ENCODE measurements at regions not wholly inside any gene's neighbourhood (a gene's known extent, or its start where the extent isn't known, plus 50 kb on each side); places are given as distances from the start of the nearest gene placed in this dataset.
"Not testable (repeated sequence)": the region's sequence is repeated elsewhere in the genome, so short reads cannot be mapped to it uniquely, and the experiment has no call there.

DNA sequence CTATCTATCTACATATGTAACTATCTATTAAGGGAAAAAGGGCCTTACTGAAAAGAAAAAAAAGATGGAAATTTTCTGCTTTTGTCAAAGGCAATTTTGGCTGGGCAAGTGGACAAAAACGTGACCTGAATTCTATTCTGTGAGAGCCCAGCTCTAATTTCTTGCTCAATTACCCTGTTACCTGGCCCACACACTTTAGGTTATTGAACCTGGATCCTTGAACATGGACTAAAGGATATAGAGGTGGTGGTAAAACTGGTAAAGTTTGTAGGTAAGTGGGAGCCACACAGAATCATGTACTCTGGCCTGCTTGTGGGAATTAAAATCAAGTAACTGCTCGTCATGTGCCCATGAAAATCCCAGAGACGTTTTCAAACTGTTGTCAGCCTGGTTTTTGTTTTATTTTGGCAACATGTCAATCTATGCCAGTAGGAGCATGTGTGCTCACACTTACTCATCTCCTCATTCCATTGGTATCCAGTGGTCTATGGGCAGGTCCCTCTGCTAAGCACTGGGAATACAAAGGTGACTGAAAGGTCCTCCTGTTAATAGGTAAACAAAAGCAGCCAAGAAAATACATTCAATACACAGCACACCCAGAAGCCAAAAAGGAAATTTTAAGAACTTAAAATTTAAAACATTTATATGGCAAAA is 113.7 kb upstream of the WARS2 start:
- DNase-seq = no peak

DNA sequence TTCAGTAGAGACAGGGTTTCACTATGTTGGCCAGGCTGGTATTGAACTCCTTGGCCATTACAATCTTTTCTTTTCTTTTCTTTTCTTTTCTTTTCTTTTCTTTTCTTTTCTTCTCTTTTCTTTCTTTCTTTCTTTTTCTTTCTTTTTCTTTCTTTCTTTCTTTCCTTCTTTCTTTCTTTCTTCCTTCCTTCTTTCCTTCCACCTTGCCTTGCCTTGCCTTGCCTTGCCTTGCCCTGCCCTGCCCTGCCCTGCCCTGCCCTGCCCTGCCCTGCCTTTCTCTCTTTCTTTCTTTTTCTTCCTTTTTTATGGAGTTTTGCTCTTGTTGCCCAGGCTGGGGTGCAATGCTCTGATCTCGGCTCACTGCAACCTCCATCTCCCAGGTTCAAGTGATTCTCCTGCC is 112.5 kb upstream of the HAO2 start:
- not testable (repeated sequence) for DNase-seq

DNA sequence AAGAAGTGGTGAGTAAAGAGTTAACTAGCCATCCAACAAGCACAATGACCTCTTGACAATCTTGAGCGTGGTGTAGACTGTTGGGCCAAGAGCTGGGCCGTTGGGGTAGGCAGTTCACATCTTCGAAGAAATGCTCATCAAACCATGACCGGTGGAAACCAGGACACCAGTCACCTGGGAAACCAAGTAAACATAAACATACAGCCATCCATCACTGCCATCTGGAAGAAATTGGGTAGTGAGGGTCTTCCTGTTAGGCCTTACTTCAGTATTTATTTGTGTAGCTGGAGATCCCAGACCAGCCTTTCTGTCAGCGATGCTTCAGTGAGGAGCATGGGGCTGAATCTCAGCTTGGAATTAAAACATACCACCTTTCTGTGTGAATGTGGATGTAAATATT is 108.1 kb upstream of the HAO2 start:
- no peak for DNase-seq

DNA sequence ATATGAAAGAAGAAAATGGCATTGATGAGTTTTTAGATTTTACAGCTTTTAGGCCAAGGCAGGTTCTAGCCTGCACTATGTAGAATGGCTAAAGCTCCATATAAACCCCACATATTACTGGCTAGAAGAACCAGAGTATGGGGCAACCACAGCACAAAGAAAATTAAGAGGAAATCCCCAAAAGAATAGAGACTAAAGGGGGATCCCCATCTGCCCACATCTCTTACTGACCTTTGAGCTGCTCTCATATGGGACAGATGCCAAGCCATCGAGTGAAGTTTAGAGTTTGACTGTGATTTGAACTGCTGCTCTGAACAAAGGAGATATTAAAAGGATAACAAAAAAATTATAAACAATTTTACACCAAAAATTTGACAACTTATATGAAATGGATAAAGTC is 102.2 kb upstream of the HAO2 start:
- DNase-seq = no peak

DNA sequence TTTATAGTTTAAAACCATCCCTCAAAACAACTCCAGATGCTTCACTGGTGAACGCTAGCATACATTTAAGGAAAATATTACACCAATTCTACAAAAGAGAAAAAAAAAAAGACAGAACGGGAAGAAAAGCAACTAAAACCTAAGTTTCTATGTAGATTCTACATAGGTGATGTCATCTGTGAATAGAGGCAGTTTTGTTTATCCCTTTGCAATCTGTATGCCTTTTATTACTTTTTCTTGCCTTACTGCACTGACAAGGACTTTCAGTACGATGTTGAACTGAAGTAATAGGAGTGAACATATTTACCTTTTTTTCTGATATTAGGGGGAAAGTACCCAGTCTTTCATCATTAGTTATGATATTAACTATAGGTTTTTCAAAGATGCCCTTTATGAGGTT is 101.7 kb upstream of the HAO2 start:
- DNase-seq = no peak

DNA sequence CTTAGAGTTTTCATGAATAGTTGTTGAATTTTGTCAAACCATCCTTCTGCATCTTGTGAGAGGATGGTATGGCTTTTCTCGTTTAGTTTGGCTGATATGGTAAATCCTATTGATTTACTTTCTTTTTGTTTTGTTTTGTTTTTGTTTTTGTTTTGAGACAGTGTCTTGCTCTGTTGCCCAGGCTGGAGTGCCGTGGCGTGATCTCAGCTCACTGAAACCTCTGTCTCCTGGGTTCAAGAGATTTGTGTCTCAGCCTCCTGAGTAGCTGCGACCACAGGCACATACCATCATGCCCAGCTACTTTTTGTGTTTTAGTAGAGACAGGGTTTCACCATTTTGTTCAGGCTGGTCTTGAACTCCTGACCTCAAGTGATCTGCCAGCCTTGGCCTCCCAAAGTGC is 101.3 kb upstream of the HAO2 start:
- not testable (repeated sequence) for DNase-seq

DNA sequence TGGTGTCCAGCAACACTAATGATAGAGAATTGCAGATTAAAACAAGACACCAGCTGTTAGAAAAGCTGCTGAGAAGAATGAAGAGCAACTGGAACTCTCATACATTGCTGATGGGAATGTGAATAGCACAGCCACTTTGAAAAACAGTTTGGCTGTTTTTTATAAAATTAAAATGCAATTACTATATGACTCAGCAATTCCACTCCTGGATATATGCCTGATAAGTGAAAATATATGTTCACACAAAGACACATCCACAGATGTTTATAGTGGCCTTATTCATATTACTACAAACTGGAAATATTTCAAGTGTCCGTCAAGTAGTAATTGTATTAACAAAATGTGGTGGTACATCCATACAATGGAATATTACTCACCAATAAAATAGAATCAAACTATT is 99.7 kb upstream of the HAO2 start:
- no peak for DNase-seq

DNA sequence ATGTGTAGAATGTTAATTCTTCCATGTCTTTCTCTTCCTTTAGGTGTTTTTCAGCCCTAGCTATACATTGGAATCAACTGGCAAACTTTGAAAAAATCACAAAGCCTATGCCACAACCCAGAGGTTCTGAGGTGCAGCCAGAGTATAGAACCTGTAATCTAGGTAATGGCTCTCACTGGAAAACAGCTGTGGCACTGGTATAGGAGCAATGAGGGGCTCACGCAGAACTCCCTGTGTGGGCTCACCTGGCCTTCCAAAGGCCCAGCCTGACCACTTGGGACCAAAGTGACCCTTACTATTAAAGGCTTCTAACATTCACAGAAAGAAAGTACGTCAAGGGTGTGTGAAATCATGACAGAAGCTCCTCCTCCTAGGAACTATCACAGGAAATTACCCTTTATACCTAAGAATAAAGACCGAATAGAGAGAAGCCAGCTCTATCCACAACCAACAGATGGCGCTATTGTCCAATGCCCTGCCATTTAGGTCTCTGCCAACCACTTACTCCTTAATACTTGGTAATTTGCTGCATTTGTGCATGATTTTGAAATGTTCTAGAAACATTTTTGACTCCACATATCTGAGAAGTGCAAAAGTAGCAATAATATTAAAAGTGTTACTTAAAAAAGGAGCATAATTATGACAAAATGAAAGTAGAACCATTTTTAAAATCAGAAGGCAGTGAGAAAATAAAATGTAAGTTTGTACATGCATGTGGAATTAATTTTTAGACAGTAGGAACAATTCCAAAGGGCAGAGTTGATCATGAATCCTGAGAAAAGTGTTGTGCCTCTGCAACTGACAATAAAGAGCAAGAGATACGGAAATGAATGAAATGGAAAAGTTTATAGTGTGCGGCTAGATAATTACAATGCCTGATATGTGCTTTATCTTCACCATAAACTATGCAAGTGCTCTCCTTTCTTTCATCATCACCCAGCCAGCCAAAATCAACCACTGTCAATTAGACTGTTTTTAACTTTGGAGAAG is 93.1 kb upstream of the HAO2 start:
- DNase-seq = peak in 1 of 2 donors; percentile 12

DNA sequence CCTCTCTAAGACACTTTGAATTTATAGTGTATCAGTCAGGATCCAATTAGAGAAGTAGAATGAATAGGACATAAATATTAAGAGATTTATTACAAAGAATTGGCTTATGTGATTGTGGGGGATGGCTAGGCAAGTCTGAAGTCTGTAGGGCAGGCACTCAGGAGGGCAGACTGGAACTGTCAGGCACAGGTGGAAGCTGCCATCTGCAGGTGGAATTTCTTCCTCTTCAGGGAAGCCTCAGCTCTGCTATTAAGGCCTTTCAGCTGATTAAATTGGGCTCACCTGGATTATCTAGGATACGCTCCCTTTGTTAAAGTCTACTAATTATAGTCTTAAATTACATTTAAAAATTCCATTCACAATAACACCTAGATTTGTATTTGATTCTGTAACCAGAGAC is 92.0 kb upstream of the HAO2 start:
- DNase-seq = no peak

DNA sequence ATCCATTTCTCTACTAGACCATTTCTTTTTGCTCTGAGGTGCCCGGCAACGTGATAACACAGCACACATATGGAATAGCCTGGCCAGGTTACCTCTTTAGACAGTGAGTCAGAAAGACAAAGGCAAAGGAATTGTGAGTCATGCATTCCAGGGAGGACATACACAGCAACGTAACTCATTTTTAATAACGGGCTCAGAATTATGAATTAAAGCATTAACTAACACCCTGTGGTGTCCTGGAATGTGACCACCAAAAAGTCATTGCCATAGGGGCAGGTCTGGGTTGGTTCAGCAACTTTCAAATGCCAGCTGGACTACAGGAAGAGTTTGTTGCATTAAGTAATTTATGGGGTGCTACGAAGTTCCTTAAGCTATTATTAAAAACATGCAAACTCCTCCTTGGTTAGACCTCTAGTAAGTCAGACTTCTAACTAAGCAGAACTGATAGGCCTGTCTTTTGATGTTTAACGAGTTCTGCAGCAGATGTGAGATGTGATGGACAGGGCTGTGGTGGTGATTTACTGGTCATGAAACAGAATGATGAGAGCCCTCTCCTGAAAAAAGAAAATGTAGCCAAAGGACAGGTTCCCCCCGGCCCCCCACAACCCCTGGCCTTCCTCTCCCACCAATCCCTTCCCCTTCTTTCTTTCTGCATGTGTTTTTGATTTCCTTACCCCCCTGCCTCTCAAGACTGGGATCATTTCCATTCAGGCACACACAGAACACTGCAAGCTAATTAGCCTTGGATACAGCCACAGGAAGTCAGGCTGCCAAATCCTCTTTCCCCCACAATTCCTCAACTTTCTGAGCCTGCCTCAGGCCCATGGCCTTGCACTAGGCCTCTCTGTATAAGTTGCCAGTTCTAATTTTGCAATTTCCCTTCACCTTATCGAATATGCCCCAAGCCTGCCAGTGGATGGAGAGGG is 88.9 kb upstream of the HAO2 start:
- no peak for DNase-seq

DNA sequence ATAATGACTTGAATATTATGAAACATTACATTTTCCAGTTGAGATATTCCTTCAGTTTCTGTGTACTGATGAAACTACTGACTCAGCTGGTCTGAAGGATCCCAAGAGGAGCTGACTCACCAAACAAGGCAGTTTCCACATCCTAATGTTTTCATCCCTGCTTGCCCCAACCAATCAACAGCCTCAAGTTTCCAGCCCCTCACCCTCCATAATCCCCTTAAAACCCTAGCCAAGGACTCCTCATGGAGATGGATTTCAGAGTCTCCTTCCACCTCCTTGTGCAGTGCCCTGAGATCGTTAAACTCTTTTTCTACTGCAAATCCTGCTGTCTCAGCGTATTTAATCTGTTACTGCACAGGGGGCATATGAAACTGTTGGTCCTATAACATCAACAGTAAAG is 83.1 kb upstream of the HAO2 start:
- no peak for DNase-seq

DNA sequence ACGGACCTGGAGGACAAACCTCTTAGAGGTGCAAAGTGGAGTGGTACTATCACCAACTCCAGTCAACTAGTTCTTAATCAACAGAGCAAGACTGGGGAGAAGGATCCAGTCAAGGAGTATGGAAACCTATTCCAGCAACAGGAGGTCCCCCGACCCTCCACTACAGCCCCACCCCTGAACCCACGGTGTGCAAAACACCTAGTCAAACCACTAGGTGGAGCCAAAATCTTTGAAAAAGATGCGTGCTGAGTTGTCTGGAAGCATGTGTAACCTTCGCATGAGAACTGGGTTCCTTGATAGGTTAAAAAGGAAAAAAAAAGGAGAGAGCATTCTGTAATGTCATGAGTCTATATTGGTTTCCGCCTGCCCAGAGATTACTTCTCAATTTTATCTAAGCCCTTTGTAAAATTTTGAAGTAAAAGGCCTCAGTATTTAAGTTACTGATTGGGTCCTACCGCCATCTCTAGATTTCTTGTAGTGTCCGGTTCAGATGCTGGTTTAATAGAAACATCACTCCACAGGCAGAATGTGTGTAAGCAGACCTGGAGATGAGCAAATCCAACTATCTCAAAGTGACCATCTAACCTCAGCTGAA is 81.9 kb upstream of the HAO2 start:
- peak in 1 of 2 donors; percentile 14 for DNase-seq

DNA sequence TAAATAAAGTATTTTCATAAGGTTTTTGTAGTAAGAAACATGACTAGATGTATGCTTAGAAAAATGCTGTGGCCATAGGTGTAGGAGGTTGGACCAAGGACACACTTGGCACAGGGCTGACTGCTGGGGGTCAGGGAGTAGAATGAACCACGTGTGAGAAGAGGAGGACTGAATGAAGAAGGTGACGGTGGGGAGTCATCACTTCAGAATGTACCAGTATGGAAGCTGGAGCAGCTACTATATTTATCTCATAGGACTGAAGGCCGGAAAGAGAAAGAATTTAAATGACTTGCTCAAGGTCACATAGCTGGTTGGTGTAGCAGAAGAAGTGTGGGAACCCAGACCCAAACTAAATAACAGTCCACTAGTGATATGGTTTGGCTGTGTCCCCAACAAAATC is 79.8 kb upstream of the HAO2 start:
- DNase-seq = no peak

DNA sequence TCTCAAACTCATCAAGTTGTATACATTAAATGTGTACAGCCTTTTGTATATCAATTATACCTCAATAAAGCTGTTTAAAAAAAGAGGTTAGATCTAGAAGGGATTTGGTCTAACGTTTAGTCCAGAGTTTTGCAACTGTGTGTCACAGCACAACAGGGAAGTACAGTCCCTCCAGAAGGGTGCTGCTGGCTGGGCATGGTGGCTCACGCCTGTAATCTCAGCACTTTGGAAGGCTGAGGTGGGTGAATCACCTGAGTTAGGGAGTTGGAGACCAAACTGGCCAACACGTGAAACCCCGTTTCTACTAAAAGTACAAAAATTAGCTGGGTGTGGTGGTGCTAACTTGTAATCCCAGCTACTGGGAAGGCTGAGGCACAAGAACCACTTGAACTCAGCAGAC is 78.3 kb upstream of the HAO2 start:
- no peak for DNase-seq

DNA sequence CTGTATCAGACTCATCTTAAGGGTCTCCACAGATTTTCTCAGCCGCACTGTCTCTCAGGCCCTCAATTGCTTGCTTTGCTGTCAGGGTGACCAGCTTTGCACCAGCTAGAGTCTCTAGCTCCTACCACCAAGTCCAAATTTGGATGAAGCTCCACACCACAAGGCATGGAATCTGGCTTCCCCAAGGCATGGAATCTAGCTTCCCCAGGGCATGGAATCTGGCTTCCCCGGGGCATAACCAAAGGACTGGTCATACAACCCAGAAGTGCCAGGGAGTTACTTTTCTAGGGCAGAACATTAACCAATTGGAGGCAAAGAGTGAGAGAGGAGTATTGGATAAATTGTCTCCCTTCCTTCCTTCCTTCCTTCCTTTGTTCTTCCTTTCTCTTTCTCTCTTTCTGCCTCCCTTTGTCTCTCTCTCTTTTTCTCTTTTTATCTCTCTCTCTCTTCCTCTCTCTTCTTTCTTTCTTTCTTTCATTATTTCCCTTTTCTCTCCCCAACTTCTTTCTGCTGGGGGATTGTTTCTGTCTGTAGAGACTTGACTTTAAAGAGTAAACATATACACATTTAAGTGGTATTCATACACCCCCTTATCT is 76.9 kb upstream of the HAO2 start:
- DNase-seq = no peak

DNA sequence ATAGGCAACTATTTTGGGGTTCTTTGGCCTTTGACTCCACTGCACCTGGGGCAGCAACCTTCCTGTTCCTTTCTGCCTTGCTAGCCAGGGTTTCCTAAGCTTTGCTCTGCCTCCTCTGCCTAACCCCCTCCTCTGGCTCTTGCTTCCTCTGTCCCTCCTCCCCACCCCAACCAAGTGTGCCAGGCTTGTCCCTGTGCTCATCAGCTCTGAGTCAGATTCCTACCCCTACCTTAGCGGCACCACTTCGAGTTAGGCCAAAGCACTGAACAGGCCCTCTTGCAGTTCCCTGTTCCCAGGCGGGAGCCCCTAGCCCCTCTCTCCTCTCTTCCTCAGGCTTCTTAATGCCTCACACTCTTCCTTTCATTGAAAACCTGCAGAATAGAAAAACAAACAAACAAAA is 74.8 kb upstream of the HAO2 start:
- no peak for DNase-seq

DNA sequence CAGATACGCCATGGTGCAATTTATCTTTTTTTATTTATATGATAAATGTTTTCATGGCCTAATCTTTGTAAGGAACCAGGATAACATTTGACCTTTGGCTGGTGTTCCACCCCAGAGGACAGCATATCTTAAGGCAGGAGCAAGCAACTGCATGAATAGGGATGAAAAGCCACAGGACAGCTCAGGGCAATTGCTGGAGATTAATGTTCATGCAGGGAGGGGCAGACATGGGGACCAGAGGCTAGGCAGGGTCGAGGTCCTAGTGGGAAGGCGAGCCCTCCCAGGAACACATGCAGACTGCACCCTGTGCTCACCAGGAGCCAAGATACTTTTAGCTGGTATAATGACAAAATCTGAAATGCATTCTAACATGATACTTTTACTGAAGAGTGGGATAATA is 74.4 kb upstream of the HAO2 start:
- no peak for DNase-seq

DNA sequence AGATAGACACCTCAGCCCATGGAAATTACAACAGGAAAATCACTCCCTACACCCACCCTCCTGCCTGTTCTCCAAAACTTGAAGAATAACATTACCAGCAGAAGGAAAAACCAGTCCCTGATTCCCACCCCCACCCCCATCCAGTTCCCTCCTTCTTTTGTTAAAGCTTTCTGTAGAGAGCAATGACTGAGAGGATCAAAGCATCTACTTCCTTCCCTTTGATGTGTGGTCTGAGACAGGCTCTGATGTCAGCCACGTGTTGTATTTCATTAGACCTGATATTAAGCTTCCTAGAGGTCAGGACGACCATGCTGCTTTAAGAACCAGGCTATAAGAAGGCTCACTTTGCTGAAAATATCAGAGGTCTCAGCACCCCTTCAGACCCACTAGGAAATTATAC is 73.9 kb upstream of the HAO2 start:
- DNase-seq = no peak

DNA sequence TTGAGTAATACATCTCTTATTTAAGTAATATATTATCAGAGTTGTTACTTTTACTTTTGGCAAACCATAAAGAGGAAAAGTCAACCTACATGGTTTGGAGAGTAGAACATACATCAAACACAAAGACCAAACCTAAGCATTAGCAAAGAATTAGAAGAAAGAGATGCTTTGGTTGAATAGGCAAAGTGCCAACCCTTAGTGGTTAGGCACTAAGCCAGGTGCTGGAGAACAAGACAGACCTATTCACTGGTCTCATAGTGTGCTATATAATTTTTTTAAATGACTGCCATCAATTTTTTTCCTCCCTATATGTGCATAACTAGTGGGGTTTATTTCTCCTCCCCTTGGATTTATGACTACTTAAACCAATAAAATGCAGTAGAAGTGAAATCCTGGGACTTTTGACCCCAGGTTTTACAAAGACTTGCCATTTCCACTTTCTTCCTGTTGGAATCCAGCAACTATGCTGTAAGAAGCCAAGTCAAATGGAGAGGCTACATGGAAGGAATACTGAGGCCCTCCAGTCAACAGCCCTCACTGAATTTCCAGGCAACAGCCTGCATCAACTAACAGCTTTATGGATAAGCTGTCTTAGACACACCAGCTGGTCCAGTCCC is 69.8 kb upstream of the HAO2 start:
- no peak for DNase-seq

DNA sequence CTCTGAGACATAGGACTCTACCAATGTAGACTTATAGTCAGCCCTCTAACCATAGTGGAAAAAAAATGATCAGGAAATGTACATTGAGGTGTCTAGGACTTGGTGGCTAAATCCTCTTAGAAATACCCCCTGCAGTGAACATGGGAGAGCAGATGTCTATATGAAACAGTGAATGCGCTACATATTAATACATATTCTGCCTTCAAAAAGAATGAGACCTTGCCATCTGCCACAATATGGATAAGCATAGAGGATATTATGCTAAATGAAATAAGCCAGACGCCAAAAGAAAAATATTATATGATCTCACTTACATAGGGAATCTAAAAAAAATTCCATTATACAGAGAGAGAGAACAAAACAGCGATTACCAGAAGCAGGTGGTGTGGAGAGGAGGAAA is 66.6 kb upstream of the HAO2 start:
- DNase-seq = no peak

DNA sequence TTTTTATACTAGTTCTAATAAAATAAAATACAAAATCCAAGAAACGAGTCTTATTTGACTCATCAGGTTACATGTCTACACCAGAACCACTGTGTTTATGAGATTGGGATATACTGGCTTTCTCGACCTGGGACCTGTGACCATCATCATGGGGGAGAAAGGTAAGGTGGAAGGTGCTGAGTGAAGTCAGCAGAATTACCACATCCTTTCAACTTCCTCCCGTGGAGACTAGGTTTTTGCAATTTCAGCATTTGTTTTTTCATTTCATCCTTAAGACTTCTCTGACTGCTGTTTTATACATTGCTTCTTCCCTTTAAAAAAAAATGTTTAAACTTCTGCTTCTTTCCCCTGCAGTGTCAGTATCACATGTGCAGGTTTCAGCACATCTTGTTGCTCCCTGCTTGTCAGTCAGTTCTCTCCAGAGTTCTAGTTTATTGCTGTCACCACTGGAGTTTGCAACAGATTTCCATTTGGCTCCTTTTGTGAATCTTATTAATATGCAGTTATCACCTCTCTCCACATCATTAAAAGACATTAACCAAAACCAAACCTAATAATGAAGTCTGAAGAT is 60.4 kb upstream of the HAO2 start:
- no peak for DNase-seq

DNA sequence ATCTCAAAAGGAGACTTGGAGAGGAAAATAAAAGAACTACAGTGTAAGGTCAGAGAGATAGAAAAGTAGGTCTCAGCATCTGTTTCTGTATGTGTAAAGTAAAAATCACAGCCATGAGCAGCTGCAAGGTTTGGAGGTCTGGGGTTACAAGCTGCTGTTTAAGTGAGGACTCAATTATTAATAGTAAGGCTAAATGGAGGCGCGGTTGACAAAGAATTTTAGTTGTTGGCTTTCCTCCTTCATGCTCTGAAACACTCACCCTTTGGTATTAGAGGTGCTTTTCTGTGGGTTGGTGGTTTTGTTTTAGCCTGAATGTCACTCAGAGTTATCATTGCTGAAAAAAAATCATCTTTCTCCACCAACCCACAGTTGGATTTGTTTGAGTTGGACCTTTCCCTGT is 59.8 kb upstream of the HAO2 start:
- DNase-seq = no peak

All from bone marrow (tissue), 2 donors.